ENCODE measurements at regions not wholly inside any gene's neighbourhood (a gene's known extent, or its start where the extent isn't known, plus 50 kb on each side); places are given as distances from the start of the nearest gene placed in this dataset.

GRCh38 chr13:87358319-87358718, 312.9 kb upstream of the SLITRK5 start:
- no peak for DNase-seq (ENCODE audit: low read depth, low spot score)
- ChIA-PET POLR2A (no interaction called here), CTCF (no interaction called here)
- TF ChIP-seq POLR2AphosphoS5 (IDR thresholded peaks at IDR 0.05; ENCODE audit: low read depth, low read length) (no peak), TCF7L2 (IDR thresholded peaks at IDR 0.05; ENCODE audit: low read depth, low read length) (no peak), SIN3A (IDR thresholded peaks at IDR 0.05; ENCODE audit: borderline replicate concordance, insufficient read depth, low read depth, low read length) (no peak)
- TF ChIP-seq, protein P1, sequence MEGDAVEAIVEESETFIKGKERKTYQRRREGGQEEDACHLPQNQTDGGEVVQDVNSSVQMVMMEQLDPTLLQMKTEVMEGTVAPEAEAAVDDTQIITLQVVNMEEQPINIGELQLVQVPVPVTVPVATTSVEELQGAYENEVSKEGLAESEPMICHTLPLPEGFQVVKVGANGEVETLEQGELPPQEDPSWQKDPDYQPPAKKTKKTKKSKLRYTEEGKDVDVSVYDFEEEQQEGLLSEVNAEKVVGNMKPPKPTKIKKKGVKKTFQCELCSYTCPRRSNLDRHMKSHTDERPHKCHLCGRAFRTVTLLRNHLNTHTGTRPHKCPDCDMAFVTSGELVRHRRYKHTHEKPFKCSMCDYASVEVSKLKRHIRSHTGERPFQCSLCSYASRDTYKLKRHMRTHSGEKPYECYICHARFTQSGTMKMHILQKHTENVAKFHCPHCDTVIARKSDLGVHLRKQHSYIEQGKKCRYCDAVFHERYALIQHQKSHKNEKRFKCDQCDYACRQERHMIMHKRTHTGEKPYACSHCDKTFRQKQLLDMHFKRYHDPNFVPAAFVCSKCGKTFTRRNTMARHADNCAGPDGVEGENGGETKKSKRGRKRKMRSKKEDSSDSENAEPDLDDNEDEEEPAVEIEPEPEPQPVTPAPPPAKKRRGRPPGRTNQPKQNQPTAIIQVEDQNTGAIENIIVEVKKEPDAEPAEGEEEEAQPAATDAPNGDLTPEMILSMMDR (IDR thresholded peaks at IDR 0.05): no peak
- TF ChIP-seq, protein P2, sequence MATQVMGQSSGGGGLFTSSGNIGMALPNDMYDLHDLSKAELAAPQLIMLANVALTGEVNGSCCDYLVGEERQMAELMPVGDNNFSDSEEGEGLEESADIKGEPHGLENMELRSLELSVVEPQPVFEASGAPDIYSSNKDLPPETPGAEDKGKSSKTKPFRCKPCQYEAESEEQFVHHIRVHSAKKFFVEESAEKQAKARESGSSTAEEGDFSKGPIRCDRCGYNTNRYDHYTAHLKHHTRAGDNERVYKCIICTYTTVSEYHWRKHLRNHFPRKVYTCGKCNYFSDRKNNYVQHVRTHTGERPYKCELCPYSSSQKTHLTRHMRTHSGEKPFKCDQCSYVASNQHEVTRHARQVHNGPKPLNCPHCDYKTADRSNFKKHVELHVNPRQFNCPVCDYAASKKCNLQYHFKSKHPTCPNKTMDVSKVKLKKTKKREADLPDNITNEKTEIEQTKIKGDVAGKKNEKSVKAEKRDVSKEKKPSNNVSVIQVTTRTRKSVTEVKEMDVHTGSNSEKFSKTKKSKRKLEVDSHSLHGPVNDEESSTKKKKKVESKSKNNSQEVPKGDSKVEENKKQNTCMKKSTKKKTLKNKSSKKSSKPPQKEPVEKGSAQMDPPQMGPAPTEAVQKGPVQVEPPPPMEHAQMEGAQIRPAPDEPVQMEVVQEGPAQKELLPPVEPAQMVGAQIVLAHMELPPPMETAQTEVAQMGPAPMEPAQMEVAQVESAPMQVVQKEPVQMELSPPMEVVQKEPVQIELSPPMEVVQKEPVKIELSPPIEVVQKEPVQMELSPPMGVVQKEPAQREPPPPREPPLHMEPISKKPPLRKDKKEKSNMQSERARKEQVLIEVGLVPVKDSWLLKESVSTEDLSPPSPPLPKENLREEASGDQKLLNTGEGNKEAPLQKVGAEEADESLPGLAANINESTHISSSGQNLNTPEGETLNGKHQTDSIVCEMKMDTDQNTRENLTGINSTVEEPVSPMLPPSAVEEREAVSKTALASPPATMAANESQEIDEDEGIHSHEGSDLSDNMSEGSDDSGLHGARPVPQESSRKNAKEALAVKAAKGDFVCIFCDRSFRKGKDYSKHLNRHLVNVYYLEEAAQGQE (IDR thresholded peaks at IDR 0.05; ENCODE audit: insufficient read depth in 1 of 2, low read depth in 2 of 2, low read length in 1 of 2): no peak
- intact Hi-C loops (cut with micrococcal nuclease; ENCODE audit: unreplicated experiment) (no loop called here), in situ Hi-C loops (cut with HindIII; ENCODE audit: low pct_unique_long_range_greater_than_20kb, low sequenced_read_pairs) (no loop called here)
- no peak for ATAC-seq
- Histone ChIP-seq H3K9me3 (ENCODE audit: control insufficient read depth, insufficient read depth, low read depth, low read length) (no peaks in the 10 kb centered on the region), H3K4me3 (ENCODE audit: low read depth in 2 of 2, low read length in 2 of 2) (no peak overlapping the region), H3K27ac (ENCODE audit: low read length) (no peak overlapping the region), H3K4me1 (ENCODE audit: control insufficient read depth, insufficient read depth, low read length) (no peaks in the 10 kb centered on the region), H3K27me3 (ENCODE audit: control insufficient read depth, insufficient read depth, low read length) (no peaks in the 10 kb centered on the region), H3K36me3 (ENCODE audit: control insufficient read depth, insufficient read depth, low read length) (no peaks in the 10 kb centered on the region)
- no TSS peak for BruUV-seq (replicated peaks)

- Histone ChIP-seq H3K9me3 (ENCODE audit: control insufficient read depth, insufficient read depth, low read depth, low read length) (no peaks in the 10 kb centered on the region), H3K4me1 (ENCODE audit: control insufficient read depth, insufficient read depth, low read length) (no peaks in the 10 kb centered on the region), H3K27me3 (ENCODE audit: control insufficient read depth, insufficient read depth, low read length) (no peaks in the 10 kb centered on the region), H3K27ac (ENCODE audit: low read length) (no peak overlapping the region), H3K4me3 (ENCODE audit: low read depth in 2 of 2, low read length in 2 of 2) (no peak overlapping the region), H3K36me3 (ENCODE audit: control insufficient read depth, insufficient read depth, low read length) (no peaks in the 10 kb centered on the region)
- ATAC-seq (no peak), DNase-seq (ENCODE audit: low read depth, low spot score) (no peak)
- ChIA-PET POLR2A (no interaction called here), CTCF (no interaction called here)
- TF ChIP-seq, protein P1 (IDR thresholded peaks at IDR 0.05): no peak
- no peak for TF ChIP-seq TCF7L2 (IDR thresholded peaks at IDR 0.05; ENCODE audit: low read depth, low read length)
- no peak for TF ChIP-seq POLR2AphosphoS5 (IDR thresholded peaks at IDR 0.05; ENCODE audit: low read depth, low read length)
- TF ChIP-seq SIN3A (IDR thresholded peaks at IDR 0.05; ENCODE audit: borderline replicate concordance, insufficient read depth, low read depth, low read length): no peak
- TF ChIP-seq, protein P2 (IDR thresholded peaks at IDR 0.05; ENCODE audit: insufficient read depth in 1 of 2, low read depth in 2 of 2, low read length in 1 of 2): no peak
- BruUV-seq (replicated peaks): no TSS peak
- intact Hi-C loops (cut with micrococcal nuclease; ENCODE audit: unreplicated experiment) (no loop called here), in situ Hi-C loops (cut with HindIII; ENCODE audit: low pct_unique_long_range_greater_than_20kb, low sequenced_read_pairs) (no loop called here)
These were observed 310.0 kb upstream of the SLITRK5 start for GRCh38 chr13:87361216-87361615.
